ENCODE measurements at regions not wholly inside any gene's neighbourhood (a gene's known extent, or its start where the extent isn't known, plus 50 kb on each side); places are given as distances from the start of the nearest gene placed in this dataset.
A peak's percentile ranks its signal among the peaks of the same experiment; 100 is the strongest.

- intact Hi-C loops (cut with micrococcal nuclease), result no loop called here
- no peak overlapping the region for H2AFZ ChIP-seq (ENCODE audit: low read depth, low read length)
- DNase-seq (ENCODE audit: extremely low read depth in 1 of 4, low spot score in 3 of 4) (no peak), FAIRE-seq (no peak), ATAC-seq (peak; percentile 67)
- H3K9me3 ChIP-seq (replicated peaks; ENCODE audit: control insufficient read depth, insufficient read depth, low read depth, low read length), result no peaks in the 10 kb centered on the region
- no peak overlapping the region for H3K4me3 ChIP-seq
- POLR2A ChIA-PET, result interaction anchor here (0.5 kb wide), 1 partner anchor 458 kb away, joined by 3 read pairs; no protein-coding TSS in a partner anchor
- H3K36me3 ChIP-seq (ENCODE audit: control insufficient read depth, insufficient read depth, low read length), result no peaks in the 10 kb centered on the region
- no peak overlapping the region for H3K27ac ChIP-seq (ENCODE audit: extremely low read depth, low read depth, low read length)
- H3K79me2 ChIP-seq (ENCODE audit: control insufficient read depth, insufficient read depth, low read length), result no peaks in the 10 kb centered on the region
- TF ChIP-seq MEIS2 (IDR thresholded peaks at IDR 0.05; ENCODE audit: partially characterized antibody) (peak; percentile 31), BRF1 (IDR thresholded peaks at IDR 0.05; ENCODE audit: borderline replicate concordance, extremely low read depth, insufficient read length) (no peak), ZBTB12 (CRISPR knock-in tag; IDR thresholded peaks at IDR 0.05) (no peak), PBX2 (CRISPR knock-in tag; IDR thresholded peaks at IDR 0.05; ENCODE audit: low read depth) (no peak), PBX2 (tag; conservative IDR thresholded peaks at IDR 0.05; ENCODE audit: low read depth) (peak; percentile 61)
- H4K20me1 ChIP-seq (replicated peaks; ENCODE audit: control insufficient read depth, insufficient read depth, low read length), result no peaks in the 10 kb centered on the region
- no peak overlapping the region for H3K4me2 ChIP-seq (ENCODE audit: insufficient read depth, low read length)
- H3K4me1 ChIP-seq (replicated peaks in 1 of 2; ENCODE audit: control insufficient read depth in 2 of 2, insufficient read depth in 2 of 2, low read length in 2 of 2), result no peaks in the 10 kb centered on the region
- in situ Hi-C loops (cut with MboI), result no loop called here
- H3K27me3 ChIP-seq (ENCODE audit: control insufficient read depth in 2 of 2, insufficient read depth in 2 of 2, low read length in 2 of 2), result peaks cover 12 to 39% of the 10 kb centered on the region in 2 experiments
- CTCF ChIA-PET (ENCODE audit: low intra/inter-chr PET ratio), result no interaction called here
- no peaks in the 10 kb centered on the region for H3K9me1 ChIP-seq (ENCODE audit: control insufficient read depth, insufficient read depth, low read length)
- WGBS (ENCODE audit: insufficient coverage, low coverage, missing lambda C conversion rate), result 2% methylated on average over 7 of the region's 7 CpGs
- H3K9ac ChIP-seq (ENCODE audit: insufficient read depth in 1 of 2, low read depth in 2 of 2, low read length in 2 of 2), result no peak overlapping the region
- no TSS peak for BruUV-seq (replicated peaks)
Measured at GRCh38 chr16:24677388-24677787, 52.1 kb upstream of the TNRC6A start.
